HL-60 (cell line): ENCODE measurements at regions not wholly inside any gene's neighbourhood (a gene's known extent, or its start where the extent isn't known, plus 50 kb on each side); places are given as distances from the start of the nearest gene placed in this dataset.

Experiments
- GABPA ChIP-seq: IDR thresholded peaks from 2 replicates; pipeline ENCODE4 v1.6.1; 2012; ENCODE audit warnings: low read depth
- POLR2AphosphoS5 ChIP-seq: IDR thresholded peaks from 2 replicates; pipeline ENCODE4 v1.6.1; 2012; ENCODE audit warnings: low read depth
- SPI1 ChIP-seq: IDR thresholded peaks from 2 replicates; pipeline ENCODE4 v1.6.1; 2012; ENCODE audit warnings: low read depth, mild to moderate bottlenecking, borderline replicate concordance
- TF ChIP-seq, protein P1 (sequence below): IDR thresholded peaks from one replicate; pipeline ENCODE4 v1.5.1; 2011; ENCODE audit warnings: low read length, control low read depth, inconsistent platforms; ENCODE audit not compliant: insufficient read depth
- TF ChIP-seq, protein P2 (sequence below): IDR thresholded peaks from 2 replicates; pipeline ENCODE4 v1.6.1; 2012; ENCODE audit warnings: low read depth; ENCODE audit not compliant: insufficient replicate concordance

DNA sequence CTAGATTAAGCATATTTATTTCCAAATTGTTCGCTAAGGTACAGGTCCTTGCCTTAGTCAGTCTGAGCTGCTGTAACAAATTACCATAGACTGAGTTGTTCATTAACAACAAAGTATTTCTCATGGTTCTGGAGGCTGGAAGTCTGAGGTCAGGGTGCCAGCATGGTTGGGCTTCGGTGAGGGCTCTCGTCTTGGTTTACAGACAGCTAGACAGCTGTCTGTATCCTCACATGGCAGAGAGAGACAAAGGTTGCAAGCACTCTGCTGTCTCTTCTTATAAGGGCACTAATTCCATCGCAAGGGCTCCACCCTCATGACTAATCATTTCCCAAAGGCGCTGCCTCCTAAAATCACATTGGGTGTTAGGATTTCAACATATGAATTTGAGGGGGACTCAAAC is 115.3 kb upstream of the GMDS start:
- TF ChIP-seq, protein P1, sequence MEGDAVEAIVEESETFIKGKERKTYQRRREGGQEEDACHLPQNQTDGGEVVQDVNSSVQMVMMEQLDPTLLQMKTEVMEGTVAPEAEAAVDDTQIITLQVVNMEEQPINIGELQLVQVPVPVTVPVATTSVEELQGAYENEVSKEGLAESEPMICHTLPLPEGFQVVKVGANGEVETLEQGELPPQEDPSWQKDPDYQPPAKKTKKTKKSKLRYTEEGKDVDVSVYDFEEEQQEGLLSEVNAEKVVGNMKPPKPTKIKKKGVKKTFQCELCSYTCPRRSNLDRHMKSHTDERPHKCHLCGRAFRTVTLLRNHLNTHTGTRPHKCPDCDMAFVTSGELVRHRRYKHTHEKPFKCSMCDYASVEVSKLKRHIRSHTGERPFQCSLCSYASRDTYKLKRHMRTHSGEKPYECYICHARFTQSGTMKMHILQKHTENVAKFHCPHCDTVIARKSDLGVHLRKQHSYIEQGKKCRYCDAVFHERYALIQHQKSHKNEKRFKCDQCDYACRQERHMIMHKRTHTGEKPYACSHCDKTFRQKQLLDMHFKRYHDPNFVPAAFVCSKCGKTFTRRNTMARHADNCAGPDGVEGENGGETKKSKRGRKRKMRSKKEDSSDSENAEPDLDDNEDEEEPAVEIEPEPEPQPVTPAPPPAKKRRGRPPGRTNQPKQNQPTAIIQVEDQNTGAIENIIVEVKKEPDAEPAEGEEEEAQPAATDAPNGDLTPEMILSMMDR: no peak
- TF ChIP-seq, protein P2, sequence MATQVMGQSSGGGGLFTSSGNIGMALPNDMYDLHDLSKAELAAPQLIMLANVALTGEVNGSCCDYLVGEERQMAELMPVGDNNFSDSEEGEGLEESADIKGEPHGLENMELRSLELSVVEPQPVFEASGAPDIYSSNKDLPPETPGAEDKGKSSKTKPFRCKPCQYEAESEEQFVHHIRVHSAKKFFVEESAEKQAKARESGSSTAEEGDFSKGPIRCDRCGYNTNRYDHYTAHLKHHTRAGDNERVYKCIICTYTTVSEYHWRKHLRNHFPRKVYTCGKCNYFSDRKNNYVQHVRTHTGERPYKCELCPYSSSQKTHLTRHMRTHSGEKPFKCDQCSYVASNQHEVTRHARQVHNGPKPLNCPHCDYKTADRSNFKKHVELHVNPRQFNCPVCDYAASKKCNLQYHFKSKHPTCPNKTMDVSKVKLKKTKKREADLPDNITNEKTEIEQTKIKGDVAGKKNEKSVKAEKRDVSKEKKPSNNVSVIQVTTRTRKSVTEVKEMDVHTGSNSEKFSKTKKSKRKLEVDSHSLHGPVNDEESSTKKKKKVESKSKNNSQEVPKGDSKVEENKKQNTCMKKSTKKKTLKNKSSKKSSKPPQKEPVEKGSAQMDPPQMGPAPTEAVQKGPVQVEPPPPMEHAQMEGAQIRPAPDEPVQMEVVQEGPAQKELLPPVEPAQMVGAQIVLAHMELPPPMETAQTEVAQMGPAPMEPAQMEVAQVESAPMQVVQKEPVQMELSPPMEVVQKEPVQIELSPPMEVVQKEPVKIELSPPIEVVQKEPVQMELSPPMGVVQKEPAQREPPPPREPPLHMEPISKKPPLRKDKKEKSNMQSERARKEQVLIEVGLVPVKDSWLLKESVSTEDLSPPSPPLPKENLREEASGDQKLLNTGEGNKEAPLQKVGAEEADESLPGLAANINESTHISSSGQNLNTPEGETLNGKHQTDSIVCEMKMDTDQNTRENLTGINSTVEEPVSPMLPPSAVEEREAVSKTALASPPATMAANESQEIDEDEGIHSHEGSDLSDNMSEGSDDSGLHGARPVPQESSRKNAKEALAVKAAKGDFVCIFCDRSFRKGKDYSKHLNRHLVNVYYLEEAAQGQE: no peak
- TF ChIP-seq POLR2AphosphoS5 (no peak), SPI1 (no peak), GABPA (no peak)
